ENCODE measurements at regions not wholly inside any gene's neighbourhood (a gene's known extent, or its start where the extent isn't known, plus 50 kb on each side); places are given as distances from the start of the nearest gene placed in this dataset.
A peak's percentile ranks its signal among the peaks of the same experiment; 100 is the strongest.
"Not testable (repeated sequence)": the region's sequence is repeated elsewhere in the genome, so short reads cannot be mapped to it uniquely, and the experiment has no call there.

DNA sequence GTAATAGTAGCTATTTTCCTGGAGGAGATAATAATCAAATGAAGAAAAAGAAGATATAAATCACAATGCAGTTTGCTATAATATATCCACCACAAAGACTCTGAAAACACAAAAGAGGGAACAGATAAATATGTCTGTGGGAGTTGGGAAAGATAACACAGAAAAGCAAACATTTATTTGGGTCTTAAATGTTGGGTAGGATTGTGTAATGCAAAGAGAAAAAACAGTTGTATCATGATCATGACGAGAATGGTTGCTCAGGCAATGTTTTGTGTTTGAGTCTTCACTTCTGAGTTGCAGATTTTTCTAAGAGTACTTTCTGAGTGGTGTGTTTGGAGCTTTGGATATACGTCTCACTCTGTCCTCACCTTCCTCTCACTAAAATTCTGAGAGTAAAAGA, 437.5 kb downstream of the TFEC start:
- intact Hi-C loops (cut with DNase I) = no loop called here
- no peak for DNase-seq

DNA sequence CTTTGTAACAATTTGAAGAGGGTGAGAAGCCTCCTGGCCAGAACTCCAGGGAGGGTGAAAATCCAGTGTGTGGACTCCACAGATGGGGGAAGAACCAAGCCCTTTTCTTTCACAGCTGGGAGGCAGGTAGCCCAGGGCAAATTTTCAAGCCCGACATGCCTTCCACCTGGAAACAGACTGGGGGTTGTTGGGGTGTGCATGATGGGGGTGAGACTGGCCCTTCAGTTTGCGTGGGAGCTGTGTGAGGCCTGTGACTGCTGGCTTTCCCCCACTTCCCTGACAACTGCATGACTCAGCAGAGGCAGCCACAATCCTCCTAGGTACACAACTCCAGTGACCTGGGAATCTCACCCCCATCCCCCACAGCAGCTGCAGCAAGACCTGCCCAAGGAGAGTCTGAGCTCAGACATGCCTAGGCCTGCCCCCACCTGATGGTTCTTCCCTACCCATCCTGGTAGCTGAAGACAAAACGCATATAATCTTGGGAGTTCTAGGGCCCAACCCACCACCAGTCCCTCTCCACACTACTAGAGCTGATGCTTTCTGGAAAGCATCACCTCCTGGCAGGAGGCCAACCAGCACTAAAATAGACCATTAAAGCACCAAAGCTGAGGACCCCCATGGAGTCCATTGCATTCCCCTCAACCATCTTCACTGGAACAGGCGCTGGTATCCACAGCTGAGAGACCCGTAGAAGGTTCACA, 445.4 kb downstream of the TFEC start:
- intact Hi-C loops (cut with DNase I) = no loop called here
- no peak for DNase-seq

DNA sequence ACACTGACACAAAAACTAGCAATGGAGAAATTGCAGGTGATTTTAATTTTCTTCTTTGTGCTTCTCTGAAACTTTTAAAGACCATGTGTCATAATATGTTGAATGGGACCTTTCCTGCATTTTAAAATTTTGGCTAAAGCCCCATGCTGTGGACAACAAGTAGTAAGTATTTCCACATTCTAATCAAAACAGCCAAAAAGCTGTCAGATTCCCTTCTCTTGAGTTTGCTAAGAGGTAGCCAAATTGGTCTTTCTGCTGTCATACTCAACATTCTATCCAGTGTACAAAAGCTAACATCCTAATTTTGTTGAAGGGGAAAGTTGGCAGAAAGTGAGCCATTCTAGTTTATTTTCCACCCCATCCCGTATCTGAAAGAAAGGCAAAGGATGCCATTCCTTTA, 447.6 kb downstream of the TFEC start:
- intact Hi-C loops (cut with DNase I) = no loop called here

DNA sequence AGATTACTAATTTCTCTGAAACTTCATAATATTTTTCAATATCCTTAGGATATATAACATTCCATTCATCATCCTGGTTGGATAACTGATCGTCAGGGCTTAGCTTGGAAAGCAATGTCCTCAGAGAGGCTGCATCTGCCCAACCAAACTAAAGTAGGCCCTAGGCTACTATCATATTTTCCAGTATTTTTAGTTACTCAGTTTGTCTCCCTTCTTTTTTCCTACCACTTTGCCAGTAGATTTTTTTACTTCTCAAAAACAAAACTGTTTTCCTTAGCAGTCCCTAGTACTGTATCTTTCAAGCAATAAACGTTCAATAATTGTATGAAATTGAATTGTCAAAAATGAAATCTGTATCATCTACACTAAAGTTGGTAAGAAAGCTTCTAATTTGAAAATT, 452.0 kb downstream of the TFEC start:
- DNase-seq = no peak
- intact Hi-C loops (cut with DNase I) = no loop called here

More for the DNA sequence above, 447.6 kb downstream of the TFEC start:
- DNase-seq = no peak

DNA sequence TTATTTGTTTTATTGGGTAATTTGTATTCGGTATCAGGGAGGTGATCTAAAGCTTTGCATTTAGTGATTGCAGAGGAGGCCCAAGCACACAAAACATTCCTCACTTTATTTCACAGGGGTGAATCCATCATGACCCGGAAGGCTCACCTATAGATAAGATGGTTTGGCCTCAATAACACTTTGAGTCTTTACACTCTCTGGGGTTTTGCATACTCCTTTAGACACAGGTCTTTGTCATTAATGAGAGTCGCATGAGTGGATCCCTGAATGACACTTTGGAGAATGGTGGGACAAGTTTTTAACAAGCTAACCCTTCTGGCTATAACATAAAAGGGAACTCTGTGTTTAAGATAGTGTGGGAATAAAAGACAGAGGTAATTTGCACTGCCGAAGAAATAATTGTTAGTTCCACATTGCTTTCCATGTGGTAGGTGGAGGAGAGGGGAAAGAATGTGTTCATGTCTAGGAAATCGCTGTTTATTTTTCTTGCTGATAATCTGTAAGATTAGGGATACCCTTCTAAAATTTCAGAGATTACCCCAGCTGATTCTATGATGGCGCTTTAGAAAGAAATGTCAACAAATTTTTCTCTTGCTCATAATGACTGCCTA, 455.8 kb downstream of the TFEC start:
- intact Hi-C loops (cut with DNase I) = no loop called here
- DNase-seq = no peak

DNA sequence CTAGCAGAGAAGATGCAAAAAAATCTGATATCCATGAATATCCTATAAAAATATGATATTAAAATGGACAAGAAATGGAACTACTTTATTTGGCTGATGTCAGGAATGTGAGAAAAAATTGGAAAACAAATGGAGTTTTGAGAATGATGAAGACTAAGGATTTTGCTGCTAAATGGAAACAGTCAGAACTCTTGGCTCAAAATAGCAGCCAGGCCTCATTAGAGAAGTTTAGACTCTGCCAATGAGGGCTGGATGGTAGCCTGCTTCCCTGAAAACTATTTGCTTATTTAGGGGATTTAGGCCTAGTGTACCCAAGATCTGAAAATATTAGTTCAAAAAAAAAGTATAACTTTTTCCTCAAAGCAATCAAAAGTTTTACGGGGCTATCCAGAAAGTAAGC, 458.5 kb downstream of the TFEC start:
- intact Hi-C loops (cut with DNase I) = no loop called here
- peak in 3 of 42 donors; percentile 8 to 13 (median 9) for DNase-seq

DNA sequence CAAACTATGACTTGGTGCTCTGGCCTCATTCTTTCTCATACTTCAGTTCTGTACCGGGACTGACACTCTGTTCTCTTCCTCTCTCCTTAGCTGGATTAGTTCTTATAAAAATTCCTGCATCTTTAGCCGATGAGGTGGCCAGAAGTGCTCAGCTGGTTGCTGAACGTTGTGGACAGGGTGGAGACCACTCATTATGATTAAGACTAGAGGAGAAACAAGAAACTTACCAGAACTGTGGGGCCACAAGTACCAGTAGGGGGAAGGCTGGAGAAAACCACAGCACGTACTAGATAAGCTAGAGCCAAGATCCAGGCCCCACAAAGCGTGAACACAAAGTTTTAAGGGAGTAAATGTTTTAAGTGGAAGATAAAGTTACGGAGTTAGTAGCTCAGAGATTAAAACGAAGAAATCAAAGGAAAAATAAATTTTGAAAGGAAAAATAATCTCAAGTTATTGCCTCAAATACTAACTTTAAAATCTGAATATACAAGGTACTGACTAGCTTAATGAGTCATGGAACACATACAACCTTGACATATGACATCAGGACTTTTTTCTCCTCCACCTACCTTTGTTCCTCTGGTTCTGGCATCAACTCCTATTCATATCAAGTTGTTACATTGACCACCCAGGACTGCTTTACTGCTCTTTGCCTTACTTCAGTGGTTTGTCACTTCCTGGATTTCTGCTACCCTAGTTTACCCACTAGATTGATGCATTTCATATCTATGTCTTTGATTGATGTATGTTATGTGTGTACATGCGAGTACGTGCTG, 469.0 kb downstream of the TFEC start:
- DNase-seq = no peak
- intact Hi-C loops (cut with DNase I) = no loop called here

DNA sequence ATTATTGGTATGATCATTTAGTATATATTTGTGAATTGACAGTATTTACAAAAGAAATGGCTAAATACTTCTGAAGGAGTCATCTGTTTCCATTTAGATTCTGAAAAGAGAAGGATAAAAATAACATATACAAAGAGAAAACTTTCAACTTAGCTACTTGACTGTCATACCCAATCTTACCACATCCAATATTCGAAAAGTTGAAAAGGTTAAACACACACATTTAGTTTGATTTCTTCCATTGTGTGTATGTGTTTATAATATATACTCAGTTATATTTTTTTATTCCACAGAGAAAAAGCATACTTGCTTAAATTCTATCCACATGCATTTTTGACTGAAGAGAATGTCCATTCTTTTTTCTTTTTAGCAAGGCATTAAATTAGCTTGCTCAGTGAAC, 470.7 kb downstream of the TFEC start:
- intact Hi-C loops (cut with DNase I) = no loop called here
- DNase-seq = no peak

DNA sequence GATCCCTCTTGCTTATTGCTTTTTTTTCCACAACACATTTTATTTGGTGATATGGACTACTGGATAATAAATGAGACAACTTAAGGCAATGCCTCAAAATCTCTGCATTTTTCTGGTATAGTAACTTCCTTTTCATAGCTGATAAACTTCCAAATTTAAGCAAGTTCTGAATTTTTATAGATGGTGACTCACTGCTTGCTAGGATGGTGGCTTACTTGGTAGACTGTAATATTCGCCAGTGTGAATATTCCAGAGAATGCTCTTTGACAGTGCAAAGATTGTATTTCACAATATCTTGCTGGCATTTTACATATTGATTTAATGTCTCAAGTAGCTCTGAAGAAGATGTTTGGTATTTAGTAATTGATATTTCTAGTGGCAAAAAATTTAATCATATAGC, 472.4 kb downstream of the TFEC start:
- DNase-seq = no peak
- intact Hi-C loops (cut with DNase I) = no loop called here

DNA sequence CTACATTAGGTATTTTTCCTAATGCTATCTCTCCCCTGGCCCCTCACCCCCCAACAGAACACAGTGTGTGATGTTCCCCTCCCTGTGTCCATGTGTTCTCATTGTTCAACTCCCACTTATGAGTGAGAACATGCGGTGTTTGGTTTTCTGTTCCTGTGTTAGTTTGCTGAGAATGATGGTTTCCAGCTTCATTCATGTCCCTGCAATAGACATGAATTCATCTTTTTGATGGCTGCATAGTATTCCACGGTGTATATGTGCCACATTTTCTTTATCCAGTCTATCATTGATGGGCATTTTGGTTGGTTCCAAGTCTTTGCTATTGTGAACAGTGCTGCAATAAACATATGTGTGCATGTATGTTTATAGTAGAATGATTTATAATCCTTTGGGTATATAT, 473.3 kb downstream of the TFEC start:
- DNase-seq; intact Hi-C loops (cut with DNase I): not testable (repeated sequence)

DNA sequence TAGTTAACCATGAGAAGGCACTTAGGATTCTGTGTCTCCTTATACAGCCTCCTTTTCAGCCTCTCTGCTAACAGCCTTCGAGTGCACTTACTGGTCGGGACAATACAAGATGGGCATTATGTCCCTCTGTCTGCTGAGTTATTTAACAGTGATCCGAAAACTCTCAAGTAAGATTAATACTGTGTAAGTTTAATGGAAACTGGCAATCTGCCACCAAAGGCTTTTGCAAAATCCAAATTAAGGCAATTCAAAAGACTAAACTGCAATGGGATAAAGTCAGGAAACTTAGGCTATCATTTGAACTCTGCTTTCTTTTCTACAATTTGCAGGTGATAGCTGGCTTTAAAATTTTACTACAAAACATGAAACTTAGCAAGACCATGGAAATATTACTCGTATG, 477.8 kb downstream of the TFEC start:
- intact Hi-C loops (cut with DNase I) = no loop called here
- DNase-seq = no peak

DNA sequence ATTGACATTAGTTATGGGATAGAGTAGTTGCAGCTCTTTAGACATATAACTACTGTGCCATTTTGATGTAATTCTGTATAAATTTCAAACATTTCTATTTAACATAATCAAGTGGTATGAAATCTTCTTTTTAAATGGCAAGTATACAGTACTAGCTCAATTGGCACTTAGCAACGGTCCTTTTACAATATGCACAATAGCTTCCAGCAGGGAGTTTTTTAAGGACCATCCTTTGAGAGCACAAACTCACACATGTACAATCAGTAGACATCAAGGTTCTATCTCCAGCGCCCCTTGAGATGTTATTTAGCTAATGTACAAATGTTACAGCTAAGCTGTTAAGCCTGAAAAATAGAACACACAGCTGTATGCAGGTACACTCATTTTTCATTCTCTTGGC, 480.7 kb downstream of the TFEC start:
- no peak for DNase-seq
- intact Hi-C loops (cut with DNase I) = no loop called here

DNA sequence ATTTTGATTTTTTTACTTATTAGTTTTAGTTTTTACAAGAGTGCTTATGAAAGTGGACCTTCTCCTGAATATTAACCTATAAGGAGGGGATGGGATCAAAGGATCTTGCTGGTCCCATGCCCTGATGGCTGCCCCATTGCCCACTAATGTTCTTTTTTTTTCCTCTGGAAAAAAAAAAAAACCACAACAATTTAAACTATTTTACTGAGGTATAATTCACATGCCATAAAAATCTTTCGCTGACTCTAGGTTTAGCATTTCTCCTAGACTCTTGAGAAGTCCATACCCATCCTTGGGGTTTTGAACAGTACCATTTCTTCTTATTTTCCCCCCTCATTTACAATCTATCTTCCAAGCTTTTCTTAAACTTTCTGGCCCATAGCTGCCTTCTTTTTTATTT, 481.8 kb downstream of the TFEC start:
- intact Hi-C loops (cut with DNase I) = no loop called here

DNA sequence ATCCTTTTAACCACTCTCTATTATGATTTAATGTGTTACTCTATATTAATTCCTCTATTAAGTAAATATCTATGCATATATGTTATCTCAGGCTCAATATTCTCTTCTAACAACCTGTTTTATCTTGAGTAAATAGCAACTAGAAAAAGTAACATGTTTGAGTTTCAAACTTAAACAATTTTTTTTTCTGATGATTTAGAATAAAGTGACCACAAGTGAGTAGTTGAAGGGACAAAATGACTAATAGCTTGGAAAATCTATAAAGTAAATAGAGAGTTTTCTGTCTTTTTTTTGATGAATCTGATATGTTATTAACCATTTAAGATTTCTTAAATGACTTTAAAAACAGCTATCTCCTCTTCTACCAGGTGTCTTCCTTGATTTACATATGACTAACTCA, 483.8 kb downstream of the TFEC start:
- intact Hi-C loops (cut with DNase I) = no loop called here
- no peak for DNase-seq

More for the DNA sequence above, 481.8 kb downstream of the TFEC start:
- no peak for DNase-seq

DNA sequence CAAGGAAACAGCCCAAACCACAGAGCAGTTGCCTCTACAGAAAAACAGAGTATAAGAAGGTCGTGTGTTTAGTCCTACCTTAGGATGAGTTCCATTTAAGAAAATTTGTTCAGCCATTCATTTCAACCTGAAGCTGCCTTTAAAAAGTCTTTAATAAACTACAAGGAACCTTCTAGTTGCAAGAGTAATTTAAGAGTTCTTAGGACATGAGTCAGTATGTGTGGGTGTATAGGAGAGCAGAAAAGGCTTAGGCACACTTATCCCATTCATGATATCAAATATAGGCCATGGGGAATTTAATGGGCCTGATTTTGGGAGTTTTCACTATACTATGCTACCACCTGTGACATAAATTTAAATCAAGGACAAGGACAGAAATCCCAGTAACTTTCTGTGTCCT, 496.8 kb downstream of the TFEC start:
- no peak for DNase-seq
- intact Hi-C loops (cut with DNase I) = no loop called here

DNA sequence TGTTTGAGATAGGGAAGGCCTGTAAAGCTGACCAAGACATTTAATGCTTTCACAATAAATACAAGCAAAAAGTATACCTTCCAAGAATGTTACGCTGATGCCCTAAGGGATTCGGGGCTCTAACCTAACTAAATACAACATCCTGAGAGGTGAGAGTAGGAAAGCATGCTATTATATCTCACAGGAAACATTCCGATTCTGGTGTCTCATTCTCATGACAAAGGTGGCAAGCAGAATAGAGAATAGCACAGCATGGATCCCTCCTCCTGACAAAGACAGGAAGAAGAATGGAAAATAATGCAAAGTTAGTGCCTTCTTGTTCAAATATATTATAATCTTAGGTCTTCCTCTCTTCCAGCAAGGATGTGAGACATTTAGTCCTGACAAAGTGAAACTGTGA, 504.3 kb downstream of the TFEC start:
- intact Hi-C loops (cut with DNase I) = no loop called here
- no peak for DNase-seq

DNA sequence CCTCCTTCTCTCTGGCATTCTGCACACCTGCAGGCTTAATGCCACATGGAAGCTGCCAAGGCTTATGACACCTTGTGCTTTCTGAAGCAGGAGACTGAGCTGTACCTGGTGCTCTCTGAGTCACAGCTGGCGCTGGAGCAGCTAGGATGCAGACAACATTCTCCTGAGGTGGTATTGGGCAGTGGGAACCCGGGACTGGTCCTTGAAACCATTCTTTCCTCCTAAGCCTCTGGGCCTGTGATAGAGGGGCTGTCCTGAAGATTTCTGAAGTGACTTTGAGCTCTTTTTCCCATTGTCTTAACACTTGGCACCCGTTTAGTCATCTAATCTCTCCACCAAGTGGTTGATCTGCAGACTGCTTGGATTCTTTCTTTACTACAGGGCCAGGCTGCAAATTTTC, 508.4 kb downstream of the TFEC start:
- no peak for DNase-seq
- intact Hi-C loops (cut with DNase I) = no loop called here

DNA sequence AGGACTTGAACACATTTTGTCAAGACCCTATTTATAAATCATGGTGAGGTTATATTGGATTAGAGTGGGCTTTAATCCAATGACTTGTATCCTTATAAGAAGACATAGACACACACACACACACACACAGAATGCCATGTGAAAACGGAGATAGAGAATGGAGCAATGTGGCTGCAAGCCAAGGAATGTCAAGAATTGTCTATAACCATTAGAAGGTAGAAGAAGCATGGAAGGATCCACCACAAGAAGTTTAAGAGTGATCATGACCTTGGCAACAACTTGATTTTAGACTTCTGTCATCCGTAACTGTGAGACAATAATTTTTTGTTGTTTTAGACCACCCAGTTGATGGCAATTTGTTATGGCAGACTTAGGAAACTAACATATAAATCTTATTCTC, 514.2 kb downstream of the TFEC start:
- intact Hi-C loops (cut with DNase I) = no loop called here
- no peak for DNase-seq

DNA sequence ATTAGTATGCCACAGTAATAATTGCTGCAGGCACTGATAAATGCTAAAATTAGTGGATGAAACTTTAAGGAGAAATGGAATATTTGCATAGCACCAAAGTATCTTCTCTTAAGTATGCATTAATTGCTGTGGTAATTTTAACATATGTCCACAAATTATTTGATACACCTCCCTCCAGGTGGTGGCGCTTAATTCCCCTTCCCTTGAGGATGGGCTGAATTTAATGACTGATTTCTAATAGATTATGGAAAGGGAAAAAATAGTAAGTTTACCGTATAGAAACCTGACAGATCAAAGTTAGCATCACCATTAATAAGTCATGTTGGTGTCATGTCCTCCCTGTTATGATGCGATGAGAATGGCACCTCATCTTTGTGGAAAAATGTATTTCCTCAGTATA, 519.2 kb downstream of the TFEC start:
- intact Hi-C loops (cut with DNase I) = no loop called here
- no peak for DNase-seq

DNA sequence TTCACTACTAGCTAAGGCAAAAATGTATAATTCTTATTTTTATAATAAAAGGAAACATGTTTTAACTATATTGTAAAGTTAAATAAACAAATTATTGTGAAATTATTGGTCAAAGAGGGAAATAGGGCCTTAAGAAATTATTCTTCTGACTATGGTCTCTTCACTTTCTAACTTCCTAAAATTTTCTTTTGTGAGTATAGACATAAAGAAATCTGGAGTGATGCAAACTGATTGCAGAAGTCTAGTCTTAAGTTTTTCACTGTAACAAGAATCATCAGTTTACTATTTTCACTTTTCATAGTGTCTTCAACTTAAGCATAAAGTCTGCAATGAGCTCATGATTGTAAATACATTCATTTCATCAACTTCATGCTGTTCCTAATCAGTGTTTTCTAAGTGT, 525.4 kb downstream of the TFEC start:
- intact Hi-C loops (cut with DNase I) = no loop called here
- DNase-seq = no peak

DNA sequence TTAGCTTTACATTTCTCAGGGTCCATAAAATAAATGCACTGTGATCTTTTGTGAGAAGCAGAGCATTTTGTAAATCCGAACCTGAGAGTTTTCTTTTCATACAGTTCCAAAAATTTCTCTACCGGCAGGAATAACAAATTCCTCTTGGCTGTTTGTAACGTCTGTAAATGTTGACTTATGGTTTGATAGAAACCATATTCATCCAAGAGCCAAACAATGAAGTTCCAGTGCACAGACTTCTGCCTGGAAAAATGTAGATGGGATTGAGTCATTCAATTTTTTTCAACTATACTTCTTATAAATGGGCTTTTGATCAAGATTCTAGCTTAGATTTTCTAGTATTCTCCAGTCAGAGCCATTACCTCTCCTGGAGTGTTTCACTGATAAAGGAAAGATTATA, 530.6 kb downstream of the TFEC start:
- intact Hi-C loops (cut with DNase I) = no loop called here
- DNase-seq = no peak
